GM23338 (cell line): ENCODE measurements at regions not wholly inside any gene's neighbourhood (a gene's known extent, or its start where the extent isn't known, plus 50 kb on each side); places are given as distances from the start of the nearest gene placed in this dataset.

Source experiments
- ATAC-seq: fragments of 200-7000 bp; cut with Tn5 transposase; 3 replicates; pipeline ENCODE4 v1.9.1; 2020
- DNase-seq: peaks from one replicate; pipeline ENCODE4 v3.0.0-alpha.2; 2015; ENCODE audit warnings: low spot score
- H2AFZ ChIP-seq: fragments of 200-600 bp; sonication (generic); 2 replicates; pipeline ENCODE4 v1.8.0; 2016; ENCODE audit warnings: antibody characterized with exemption, mild to moderate bottlenecking, moderate library complexity
- H3F3A ChIP-seq: fragments of 200-600 bp; sonication (generic); replicated peaks from 2 replicates; pipeline ENCODE4 v1.8.0; 2017; ENCODE audit warnings: antibody characterized with exemption, mixed run types, low read depth
- H3K27ac ChIP-seq: fragments of 200-600 bp; sonication (generic); 2 replicates; pipeline ENCODE4 v1.6.1; 2016; ENCODE audit warnings: low read depth
- H3K27me3 ChIP-seq: fragments of 200-600 bp; sonication (generic); 2 replicates; pipeline ENCODE4 v1.8.0; 2016; ENCODE audit warnings: mild to moderate bottlenecking, mixed run types, moderate library complexity; ENCODE audit not compliant: insufficient read depth
- H3K36me3 ChIP-seq: fragments of 200-600 bp; sonication (generic); 2 replicates; pipeline ENCODE4 v1.8.0; 2016; ENCODE audit warnings: mild to moderate bottlenecking; ENCODE audit not compliant: insufficient read depth
- H3K4me1 ChIP-seq: fragments of 200-600 bp; sonication (generic); 2 replicates; pipeline ENCODE4 v1.8.0; 2016; ENCODE audit warnings: mild to moderate bottlenecking, moderate library complexity; ENCODE audit not compliant: insufficient read depth
- H3K4me2 ChIP-seq: fragments of 200-600 bp; sonication (generic); 2 replicates; pipeline ENCODE4 v1.7.1; 2017; ENCODE audit warnings: mixed run types
- H3K4me3 ChIP-seq: fragments of 200-600 bp; sonication (generic); 2 replicates; pipeline ENCODE4 v1.6.1; 2016; ENCODE audit warnings: mixed run types
- H3K79me2 ChIP-seq: fragments of 200-600 bp; sonication (generic); replicated peaks from 2 replicates; pipeline ENCODE4 v1.8.0; 2017; ENCODE audit warnings: mild to moderate bottlenecking; ENCODE audit not compliant: insufficient read depth
- H3K9me2 ChIP-seq: fragments of 200-600 bp; sonication (generic); 2 replicates; pipeline ENCODE4 v1.8.0; 2017; ENCODE audit not compliant: insufficient read depth
- H4K20me1 ChIP-seq: fragments of 200-600 bp; sonication (generic); replicated peaks from 2 replicates; pipeline ENCODE4 v1.8.0; 2017; ENCODE audit warnings: mild to moderate bottlenecking; ENCODE audit not compliant: insufficient read depth
- H3K27ac Mint-ChIP-seq: 2 replicates; pipeline ENCODE4 v1.8.0; 2020; ENCODE audit warnings: inconsistent platforms, mild to moderate bottlenecking, moderate library complexity, mixed read lengths
- H3K27me3 Mint-ChIP-seq: 3 replicates; pipeline ENCODE4 v1.8.0; 2022; ENCODE audit warnings: low read depth, mild to moderate bottlenecking, moderate library complexity, mixed read lengths, inconsistent platforms; ENCODE audit not compliant: insufficient read depth, poor library complexity
- H3K36me3 Mint-ChIP-seq: 3 replicates; pipeline ENCODE4 v1.8.0; 2021; ENCODE audit warnings: low read depth, mild to moderate bottlenecking, inconsistent platforms, moderate library complexity, mixed read lengths
- H3K4me1 Mint-ChIP-seq: 3 replicates; pipeline ENCODE4 v1.8.0; 2020; ENCODE audit warnings: mild to moderate bottlenecking, inconsistent platforms, mixed read lengths
- H3K4me3 Mint-ChIP-seq: 3 replicates; pipeline ENCODE4 v1.8.0; 2021; ENCODE audit warnings: moderate library complexity, mild to moderate bottlenecking, inconsistent platforms, mixed read lengths
- H3K9me3 Mint-ChIP-seq: 3 replicates; pipeline ENCODE4 v1.8.0; 2020; ENCODE audit warnings: moderate library complexity, mild to moderate bottlenecking, inconsistent platforms, mixed read lengths
- CREB1 ChIP-seq: fragments of 250-450 bp; sonication (Bioruptor Pico); IDR thresholded peaks from 2 replicates; pipeline ENCODE4 v1.5.0; 2020; ENCODE audit warnings: low read depth, mild to moderate bottlenecking, moderate library complexity
- CTCF ChIP-seq, 2 experiments: fragments of 200-600 bp in 1 of 2; sonication (generic) in 1 of 2; conservative IDR thresholded peaks; 2 replicates each; pipeline versions ENCODE4 v1.5.1 to v1.6.1; 2016 to 2017; ENCODE audit warnings: antibody characterized with exemption in 2 of 2, low read depth in 2 of 2, mild to moderate bottlenecking in 2 of 2, moderate library complexity in 1 of 2
- EZH2phosphoT487 ChIP-seq: fragments of 200-600 bp; sonication (generic); IDR thresholded peaks from one replicate; pipeline ENCODE4 v1.8.1; 2018; ENCODE audit warnings: antibody characterized with exemption; ENCODE audit not compliant: unreplicated experiment
- JUNB ChIP-seq: IDR thresholded peaks from one replicate; pipeline ENCODE4 v1.6.1; 2016; ENCODE audit warnings: antibody characterized with exemption; ENCODE audit not compliant: unreplicated experiment
- NANOG ChIP-seq: IDR thresholded peaks from 2 replicates; pipeline ENCODE4 v1.6.1; 2016; ENCODE audit warnings: antibody characterized with exemption, borderline replicate concordance
- STAT1 ChIP-seq: IDR thresholded peaks from one replicate; pipeline ENCODE4 v1.6.1; 2016; ENCODE audit warnings: antibody characterized with exemption; ENCODE audit not compliant: unreplicated experiment
- ZNF114 ChIP-seq: fragments of 250-450 bp; sonication (Bioruptor Pico); IDR thresholded peaks from 2 replicates; pipeline ENCODE4 v1.5.0; 2020; ENCODE audit warnings: mild to moderate bottlenecking, moderate library complexity
- ZNF331 ChIP-seq: fragments of 250-450 bp; sonication (Bioruptor Pico); IDR thresholded peaks from 2 replicates; pipeline ENCODE4 v1.5.0; 2020; ENCODE audit warnings: low read depth, mild to moderate bottlenecking, moderate library complexity
- ZNF462 ChIP-seq: fragments of 250-450 bp; sonication (Bioruptor Pico); IDR thresholded peaks from 2 replicates; pipeline ENCODE4 v1.5.0; 2020; ENCODE audit warnings: mild to moderate bottlenecking, moderate library complexity

- Mint-ChIP-seq H3K36me3 (no peaks in the 10 kb centered on the region), H3K4me1 (peaks cover 3% of the 10 kb centered on the region; the same call in 2 of the 3 replicates), H3K27ac (no peak overlapping the region; the same call in 1 of the 2 replicates), H3K4me3 (no peak overlapping the region), H3K27me3 (peaks cover 9% of the 10 kb centered on the region), H3K9me3 (no peaks in the 10 kb centered on the region)
- Histone ChIP-seq H3K4me1 (no peaks in the 10 kb centered on the region), H3K27ac (no peak overlapping the region), H3F3A (no peaks in the 10 kb centered on the region), H3K27me3 (no peaks in the 10 kb centered on the region), H3K9me2 (peaks cover 3% of the 10 kb centered on the region; the same call in 1 of the 2 replicates), H2AFZ (peak overlapping the region; percentile 59; the same call in 1 of the 2 replicates), H4K20me1 (no peaks in the 10 kb centered on the region), H3K36me3 (no peaks in the 10 kb centered on the region), H3K79me2 (no peaks in the 10 kb centered on the region), H3K4me3 (no peak overlapping the region), H3K4me2 (no peak overlapping the region)
- TF ChIP-seq CREB1 (CRISPR knock-in tag) (no peak), ZNF114 (CRISPR knock-in tag) (no peak), ZNF462 (CRISPR knock-in tag) (no peak), STAT1 (no peak), ZNF331 (CRISPR knock-in tag) (no peak), CTCF (conservative IDR thresholded peaks at IDR 0.05; ENCODE audit: low read depth in 2 of 2) (no peak), JUNB (no peak), NANOG (no peak), EZH2phosphoT487 (no peak)
- DNase-seq (no peak), ATAC-seq (no peak)
Observed at GRCh38 chr9:16278326-16278999, 592.0 kb downstream of the BNC2 start.
